Skin of body (tissue), 1 donor: ENCODE measurements at regions not wholly inside any gene's neighbourhood (a gene's known extent, or its start where the extent isn't known, plus 50 kb on each side); places are given as distances from the start of the nearest gene placed in this dataset.
"Not testable (repeated sequence)": the region's sequence is repeated elsewhere in the genome, so short reads cannot be mapped to it uniquely, and the experiment has no call there.

Experiments
- DNase-seq: peaks from one replicate; lab custom pipeline; 2025; lab: John Stamatoyannopoulos, UW

DNA sequence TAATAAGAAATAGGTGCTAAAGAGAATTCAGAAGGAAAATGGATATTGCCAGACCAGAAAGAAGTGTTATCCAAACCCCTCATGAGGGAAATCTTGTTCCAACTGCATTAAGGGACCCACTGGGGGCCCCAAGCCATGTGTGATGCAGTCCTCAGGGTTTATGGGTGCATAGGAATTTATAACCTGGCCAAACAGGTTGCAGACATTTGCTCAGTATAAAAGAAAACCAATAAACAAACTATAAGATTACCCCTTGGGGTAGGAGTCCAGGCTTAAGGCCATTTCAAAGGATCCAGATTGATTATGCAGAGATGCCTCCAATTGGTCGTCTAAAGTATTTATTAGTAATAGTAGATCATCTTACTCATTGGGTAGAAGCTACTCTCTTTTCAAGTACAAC, 240.9 kb upstream of the DIO3 start:
- no peak for DNase-seq

DNA sequence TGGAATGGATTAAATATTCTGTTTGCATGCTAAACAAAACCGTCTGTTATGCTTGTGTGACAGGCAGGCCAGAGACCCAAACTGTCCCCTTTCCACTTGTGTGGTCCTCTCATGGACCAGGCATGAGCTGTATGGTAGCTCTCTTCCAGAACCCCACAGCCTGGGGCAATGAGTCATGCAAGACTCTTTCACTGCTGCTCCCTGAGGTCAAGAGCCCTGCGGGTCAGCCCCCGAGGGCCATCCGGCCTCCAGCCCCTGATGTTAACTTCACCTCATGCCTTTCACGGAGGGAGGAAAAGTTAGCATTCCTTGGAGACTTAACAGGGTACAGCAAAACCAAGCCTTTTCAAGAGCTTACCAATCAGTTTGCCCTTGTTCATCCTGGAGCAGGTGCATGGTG, 239.1 kb upstream of the DIO3 start:
- no peak for DNase-seq

DNA sequence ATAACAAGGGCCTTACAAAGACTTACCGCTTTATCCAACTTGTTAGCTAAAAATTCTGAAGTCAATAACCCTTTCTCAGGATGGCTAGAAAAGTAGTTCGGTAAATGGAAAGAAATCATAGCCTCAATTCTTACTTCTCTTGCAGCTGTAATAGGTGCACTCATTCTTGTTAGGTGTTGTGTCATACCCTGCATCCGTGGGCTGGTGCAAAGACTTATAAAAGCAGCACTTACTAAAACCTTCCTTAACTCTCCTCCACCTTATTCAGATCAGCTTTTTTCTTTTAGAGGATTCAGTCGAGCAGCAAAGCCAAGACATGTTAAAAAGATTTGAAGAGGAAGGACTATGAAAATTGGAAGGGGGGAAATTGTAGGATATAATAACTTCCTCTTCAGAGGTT, 238.2 kb upstream of the DIO3 start:
- no peak for DNase-seq

DNA sequence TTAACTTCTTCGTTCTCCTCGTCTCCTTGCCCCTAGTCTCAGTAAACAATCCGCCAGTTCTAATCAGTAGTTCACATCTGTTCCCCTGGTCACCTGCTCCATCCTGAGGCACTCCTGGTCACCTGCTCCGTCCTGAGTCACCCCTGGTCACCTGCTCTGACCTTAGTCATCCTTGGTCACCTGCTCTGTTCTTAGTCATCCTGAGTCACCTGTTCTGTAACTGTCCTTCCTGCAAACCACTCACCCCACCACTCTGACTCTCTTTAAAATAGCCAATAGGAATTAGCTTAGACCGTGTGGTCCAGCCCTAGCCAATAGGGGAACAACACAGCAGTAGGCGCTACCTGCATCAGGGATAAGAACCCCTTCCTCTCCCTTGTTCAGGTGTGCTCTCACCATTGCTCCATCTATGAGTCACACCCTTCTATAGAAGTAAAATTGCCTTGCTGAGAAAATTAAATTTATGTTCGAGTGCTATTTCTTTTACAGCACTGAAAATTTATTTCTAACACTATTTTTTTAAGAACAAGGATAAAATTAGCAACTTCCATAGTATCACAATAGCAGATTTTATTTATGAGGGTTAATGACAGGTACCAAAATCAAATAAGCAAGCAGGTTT, 237.6 kb upstream of the DIO3 start:
- DNase-seq, result not testable (repeated sequence)

DNA sequence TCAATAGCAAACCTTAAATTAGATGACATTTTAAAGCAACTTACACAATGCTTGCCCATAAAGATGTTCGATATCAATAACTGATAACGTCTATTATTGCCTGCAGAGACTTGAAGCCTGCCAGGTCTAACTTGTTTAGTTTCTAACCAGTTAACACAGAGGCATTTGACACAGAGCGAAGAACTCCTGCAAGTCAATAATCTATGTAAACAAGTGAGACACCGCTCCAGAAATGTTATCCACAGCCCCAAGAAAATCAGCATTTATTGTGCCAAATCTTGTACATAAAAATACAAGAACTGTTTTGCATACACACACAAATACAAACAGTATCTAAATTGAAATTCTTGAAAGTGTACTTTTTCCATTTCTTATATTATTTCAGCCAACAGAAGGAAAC, 236.0 kb upstream of the DIO3 start:
- DNase-seq, result no peak

DNA sequence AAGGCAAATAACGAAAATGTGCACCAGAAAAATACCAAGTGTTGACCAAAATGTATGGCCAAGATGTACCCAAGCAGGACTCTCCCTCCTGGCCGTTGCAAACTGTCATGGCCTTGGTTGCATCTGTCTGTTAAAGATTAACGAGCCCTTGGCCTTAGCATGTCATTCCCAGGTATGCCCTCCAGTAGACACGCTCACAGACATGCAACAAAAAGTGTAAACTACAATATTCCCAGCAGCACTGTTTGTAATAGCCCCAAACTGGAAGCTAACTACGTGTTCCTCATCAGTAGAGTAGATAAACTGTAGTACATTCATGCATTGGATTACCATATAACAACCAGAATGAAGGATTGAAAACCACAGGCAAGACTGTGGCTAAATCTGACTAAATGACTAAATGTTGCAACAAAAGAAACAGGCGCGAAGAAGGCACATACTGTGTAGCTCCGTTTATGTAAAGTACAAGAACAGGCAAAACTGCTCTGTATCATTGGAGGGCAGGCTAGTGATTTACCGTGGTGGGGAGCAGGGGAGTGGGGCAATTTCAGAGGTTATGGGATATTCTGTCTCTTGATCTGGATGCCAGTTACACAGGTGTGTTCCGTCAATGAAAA, 232.8 kb upstream of the DIO3 start:
- DNase-seq, result no peak

DNA sequence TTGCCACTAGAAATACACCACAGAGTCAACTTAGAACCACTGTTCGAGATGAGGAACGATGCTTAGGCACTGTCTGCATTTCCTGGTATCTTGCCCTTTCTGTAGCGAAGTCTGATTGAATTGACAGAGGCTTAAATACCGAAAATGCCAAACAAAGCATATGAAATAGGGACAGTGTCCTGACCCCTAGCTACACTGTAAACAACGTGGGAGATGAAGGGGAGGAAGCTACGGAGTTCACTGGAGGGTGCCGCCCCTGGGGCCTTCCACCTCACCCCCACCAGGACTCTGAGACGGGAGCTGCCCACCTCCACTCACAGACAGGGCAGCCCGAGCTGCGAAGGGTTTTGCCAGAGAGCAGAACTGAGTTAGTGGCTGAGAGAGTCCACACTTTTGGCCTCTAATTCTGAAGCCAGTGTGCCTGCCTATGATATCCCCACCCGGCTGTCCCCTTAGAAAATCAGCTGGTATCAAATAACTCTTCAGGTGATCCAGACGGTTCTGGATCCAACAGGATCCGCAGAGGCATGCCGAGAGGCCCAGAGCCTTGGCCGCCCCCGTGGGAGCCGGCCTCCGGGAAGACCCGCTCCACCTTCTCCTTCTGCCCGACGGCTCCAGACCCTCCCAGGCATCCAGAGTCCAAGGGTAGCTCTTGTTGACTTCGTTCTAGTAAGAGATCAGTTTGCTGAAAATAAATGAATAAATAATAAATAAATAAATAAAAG, 230.7 kb upstream of the DIO3 start:
- no peak for DNase-seq

DNA sequence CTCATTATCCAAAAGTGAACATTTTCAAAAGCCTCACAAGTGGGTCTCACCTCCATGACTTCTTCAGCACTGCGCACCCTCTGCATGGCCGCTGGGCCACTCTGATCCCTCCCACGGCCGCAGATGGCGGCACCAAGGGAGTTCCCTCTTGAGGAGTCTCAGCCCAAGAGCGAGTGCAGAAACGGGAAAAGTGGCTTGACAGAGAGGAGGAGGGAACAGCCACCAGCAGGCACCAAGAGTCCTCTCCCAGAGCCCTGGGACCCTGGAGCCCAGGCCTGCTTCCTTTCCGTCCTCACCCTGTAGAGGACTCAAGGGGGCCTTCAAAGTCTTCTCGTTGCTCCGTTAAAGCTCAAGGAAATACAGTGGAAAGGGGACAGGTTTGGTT, 230.2 kb upstream of the DIO3 start:
- no peak for DNase-seq

DNA sequence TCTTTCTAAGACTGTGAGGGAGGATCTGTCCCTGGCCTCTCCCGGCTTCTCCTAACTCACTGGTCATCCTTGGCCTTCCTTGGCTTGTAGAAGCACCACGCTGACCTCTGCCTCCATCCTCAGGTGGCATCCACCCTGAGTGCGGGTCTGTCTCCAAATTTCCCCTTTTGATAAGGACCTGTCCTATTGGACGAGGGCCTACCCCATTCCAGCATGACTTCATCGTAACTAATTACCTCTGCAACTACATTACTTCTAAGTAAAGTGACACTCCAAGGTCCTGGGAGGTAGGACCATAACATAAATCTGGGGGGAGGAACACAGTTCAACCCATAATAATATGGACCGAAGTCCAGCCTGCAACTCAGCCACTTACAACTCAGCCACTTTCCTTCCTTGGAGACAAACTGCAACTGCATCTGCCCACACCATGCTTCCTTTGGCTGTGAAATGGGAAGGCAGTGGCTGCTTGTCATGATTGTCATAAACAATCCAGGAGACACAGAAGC, 229.6 kb upstream of the DIO3 start:
- no peak for DNase-seq

DNA sequence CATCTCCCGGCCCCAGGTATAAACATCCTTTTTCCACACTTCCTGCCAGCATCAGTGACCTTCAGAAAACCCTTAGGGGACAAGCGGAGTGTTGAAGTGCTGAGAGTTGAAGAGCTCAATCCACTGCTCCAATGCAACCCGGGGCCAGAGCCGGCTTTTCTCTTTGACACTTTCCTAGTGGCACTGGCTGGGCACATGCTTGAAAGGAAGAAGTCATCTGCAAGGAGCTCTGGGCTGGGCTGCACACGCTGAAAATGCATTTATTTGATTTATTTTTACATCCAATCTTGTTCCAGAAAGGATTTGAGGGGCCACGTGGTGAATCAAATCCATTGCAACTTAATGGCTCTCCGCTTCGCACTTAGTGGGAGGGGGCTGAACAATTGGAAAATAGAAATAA, 229.0 kb upstream of the DIO3 start:
- no peak for DNase-seq

DNA sequence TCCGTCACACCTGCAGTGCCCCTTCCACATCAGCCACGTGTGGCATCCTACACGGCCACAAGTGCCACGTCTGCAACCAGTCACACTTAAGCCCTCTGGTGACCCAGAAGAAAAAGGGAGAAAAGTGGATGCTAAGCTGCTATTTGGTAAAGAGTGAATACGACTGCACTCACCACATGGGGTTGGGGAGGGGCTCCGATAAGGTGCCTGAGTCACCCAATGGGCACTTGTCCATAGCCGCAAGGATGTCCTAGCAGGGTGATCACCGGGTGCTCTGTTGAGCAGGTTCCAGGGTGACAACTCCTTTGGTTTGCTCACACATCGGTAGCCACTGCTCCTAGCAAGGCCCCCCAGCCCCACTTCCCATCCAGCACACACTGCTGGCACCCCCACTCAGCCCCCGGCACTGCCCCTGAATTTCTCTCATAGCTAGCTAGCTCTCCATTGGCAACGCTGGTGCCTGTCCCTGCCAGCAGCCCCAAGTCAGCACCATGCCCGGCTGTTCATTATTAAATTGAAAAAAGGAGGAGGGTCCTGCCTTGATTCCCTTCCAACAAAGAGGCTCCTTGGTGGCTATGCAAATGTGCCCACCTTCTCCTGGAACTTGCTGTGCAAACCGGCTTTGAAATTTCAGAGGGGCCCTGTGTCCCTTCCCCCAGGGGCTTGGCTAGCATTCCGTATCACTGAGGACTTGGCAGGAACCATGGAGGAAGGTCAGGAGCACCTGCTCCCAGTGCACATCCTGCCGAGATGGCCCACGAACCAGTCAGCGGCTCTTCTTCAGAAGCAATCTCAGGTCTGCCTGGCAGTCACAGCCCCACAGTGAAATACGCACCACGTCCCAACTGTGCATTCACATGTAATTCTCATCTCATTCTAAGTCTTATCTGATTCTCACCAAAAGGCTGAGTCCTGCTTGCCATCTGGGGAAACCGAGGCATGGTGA, 227.7 kb upstream of the DIO3 start:
- no peak for DNase-seq

DNA sequence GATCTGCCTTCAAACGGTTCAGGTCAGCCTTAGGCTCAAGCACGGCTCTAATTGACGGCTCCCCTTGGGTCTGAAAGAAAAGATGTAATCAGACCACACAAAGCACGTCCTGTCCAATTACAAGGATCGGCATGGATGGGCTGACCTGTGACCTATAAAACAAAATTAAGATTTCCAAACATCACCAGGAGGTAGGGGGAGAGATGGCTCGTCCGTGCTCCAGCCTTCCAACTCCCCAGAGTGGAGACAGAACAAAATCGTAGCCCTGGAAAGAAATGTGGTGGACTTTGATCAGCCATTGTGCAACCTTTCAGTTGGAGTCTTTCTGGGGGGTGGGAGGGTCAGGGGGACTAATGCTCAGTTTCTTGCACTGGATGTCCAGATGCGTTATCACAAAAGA, 226.6 kb upstream of the DIO3 start:
- DNase-seq, result no peak

DNA sequence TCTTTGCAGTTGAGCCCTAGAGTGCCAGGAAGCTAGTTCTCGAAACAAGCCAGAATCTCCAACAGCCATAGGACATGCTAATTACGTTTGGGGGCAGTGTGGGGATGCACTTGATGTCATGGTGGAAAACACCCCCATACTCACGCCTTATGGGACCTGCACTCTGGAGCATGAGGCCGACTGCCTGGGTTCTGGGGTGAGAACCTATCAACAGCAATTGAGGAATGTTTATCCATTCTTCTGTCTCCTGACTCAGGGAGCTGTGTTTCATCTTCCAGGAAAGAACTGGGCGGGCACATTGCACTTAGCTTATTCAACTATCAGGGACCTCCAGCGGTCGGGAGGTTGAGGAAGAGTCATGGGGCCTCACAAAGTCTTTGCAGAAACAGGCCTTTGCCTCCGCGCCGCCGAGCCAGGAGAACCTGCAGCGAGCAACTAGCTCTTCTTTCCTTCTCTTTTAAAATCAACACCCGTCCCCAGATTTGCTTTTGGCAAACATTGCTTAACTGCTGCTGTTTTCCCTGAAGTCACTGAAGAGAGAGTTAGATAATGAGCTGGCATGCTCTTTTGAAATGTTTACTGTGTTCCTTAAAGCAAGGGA, 226.1 kb upstream of the DIO3 start:
- no peak for DNase-seq

DNA sequence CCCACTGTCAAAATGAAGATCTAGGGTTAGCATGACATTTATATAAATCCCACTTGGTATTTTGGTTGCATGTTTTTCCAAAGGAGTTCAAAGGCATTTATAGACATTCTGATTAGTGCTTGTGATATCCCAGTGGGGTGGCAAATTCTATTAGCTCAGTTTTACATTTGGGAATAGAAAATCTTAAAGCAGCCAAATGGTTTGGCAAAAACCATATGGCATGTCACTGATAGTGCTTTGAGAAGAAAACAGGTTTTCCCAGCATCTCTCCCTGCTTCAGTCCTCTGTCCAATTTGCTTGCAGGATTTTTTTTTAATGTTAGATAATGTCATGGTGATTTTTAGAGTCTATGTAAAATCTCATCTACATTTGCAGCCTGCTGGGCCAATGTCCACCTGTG, 225.1 kb upstream of the DIO3 start:
- DNase-seq, result no peak

DNA sequence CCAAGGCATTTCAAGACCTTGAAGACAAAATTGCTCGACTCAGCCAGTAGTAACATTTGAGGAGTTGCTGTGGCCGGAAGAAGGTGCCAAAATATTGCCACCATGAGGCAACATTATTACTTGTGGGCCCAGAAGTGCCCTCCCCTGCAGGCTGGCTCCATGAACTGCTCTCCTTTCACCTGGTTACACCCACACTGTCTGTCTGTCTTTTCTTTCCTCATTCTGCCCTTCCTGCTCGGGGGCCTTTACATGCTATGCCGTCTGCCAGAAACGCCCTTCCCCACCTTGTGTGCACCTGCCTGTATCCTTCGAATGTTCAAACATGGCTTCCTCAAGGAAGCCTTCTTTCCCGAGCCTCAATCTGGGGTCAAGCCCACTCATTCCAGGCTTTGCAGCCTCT, 224.2 kb upstream of the DIO3 start:
- DNase-seq, result no peak

DNA sequence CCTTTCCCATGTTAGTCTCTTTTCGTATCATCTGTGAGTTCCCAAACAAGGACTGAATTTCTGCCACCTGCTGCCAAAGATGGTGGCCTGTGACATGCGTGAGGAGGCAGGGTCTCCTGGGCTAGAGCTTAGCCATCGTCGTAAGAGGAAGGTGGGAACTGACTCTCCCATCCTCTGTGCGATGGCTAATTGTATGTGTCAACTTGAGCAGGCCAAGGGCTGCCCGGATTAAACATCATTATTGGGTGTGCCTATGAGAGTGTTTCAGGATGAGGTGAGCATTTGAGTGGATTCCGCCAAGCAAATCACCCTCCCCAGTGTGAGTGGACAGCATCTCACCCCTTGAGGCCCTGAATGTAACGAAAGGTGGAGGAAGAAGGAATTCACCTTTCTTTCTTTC, 220.7 kb upstream of the DIO3 start:
- no peak for DNase-seq

DNA sequence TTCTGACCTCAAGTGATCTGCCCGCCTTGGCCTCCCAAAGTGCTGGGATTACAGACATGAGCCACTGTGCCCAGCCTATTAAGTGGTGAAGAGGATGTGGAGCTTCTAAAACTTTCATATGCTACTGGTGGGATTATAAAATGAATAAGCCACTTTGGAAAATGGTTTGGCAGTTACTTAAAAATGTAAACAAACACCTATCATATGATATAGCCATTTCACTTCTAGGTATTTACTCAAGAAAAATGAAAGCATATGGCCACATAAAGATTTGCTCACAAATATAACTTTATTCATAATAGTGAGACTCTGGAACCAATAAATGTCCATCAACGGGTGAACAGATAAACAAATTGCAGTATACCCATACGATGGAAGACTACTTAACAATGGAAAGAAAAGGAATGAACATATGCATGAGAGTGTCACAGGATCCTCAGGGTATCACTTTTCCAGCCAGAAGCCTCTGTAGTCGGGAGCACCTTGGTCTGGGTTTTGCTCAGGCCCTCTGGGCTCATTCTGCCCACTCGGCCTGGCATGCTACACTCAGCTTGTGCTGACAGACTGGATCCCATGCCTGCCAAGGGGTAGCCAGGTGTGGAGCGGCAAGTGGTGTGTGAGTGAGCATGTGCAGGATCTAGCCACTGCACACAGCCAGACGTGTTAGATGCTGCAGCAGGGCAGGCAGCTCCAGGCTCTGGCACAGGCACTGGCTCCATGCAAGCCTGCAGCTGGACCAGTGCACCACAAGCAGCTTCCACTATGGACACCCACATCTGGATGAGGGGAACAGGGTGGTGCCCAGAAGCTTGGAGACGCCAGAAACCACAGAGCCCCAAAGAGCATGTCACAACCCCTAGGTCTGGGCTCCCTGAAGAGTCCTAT, 213.2 kb upstream of the DIO3 start:
- DNase-seq, result no peak

DNA sequence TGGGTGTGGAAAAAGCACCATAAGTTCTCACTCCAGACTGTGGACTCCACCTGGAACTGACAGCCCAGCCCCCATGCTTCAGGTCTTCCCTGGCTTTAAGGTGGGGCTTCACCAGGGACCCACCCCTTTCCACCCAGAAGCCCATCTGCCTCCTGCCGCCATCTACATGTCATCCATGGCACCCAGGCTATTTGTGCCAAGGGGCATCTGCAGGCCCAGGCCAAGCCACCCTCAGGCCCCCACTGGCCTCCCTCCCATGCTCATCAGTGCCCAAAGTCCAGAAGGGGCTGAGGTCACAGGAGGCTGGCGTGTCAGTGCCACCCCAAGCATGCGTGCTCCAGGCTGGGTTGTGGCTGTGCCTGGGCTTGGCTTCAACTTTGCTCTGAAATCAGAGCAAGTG, 212.2 kb upstream of the DIO3 start:
- no peak for DNase-seq

DNA sequence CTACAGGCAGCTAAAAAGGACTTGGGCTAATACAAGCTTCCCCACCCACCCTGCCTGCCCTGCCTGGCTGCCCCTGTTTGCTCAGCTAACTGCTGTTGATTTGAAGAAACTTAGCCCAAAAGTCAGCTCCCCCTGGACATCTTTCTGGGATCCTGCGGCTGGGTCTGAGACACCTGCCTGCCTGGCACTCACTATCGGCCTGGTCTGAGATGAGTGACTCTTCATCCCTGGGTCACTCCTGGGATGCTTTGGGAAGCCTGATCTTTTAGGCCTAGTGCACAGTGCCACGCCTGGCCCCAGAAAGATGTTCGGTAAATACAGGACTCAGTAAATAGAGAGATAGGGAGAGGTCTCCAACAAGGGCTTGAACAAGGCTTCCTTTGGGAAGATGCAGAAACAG, 211.3 kb upstream of the DIO3 start:
- DNase-seq, result no peak

DNA sequence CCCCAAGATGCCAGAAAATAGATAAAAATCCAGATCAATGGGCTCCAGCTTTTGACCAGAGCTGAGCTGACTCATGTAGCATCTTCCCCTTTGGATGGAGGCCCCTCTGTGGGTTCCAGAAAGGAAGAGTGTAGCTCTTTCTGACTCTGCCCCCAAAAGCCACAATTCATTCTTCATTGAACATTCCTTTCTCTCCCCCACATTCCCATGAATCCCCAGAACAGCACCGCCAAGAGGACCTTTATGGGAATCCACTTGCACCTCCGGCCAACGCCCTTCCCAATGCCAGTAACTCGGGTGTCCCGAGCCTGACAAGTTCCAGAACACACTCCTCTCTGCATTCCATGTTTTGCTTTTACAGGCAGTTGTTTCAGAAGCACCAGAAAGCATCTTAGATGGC, 210.6 kb upstream of the DIO3 start:
- DNase-seq, result no peak
